Muscle layer of duodenum (tissue), 2 donors: ENCODE measurements at regions not wholly inside any gene's neighbourhood (a gene's known extent, or its start where the extent isn't known, plus 50 kb on each side); places are given as distances from the start of the nearest gene placed in this dataset.

Source experiments
- H3K27ac ChIP-seq: one replicate; pipeline ENCODE4 v1.7.0; 2013; ENCODE audit warnings: mild to moderate bottlenecking, low read length
- H3K27me3 ChIP-seq: one replicate; pipeline ENCODE4 v1.7.0; 2013; ENCODE audit warnings: low read depth, mild to moderate bottlenecking, control low read depth, low read length
- H3K36me3 ChIP-seq, 2 donors: one replicate each; pipeline ENCODE4 v1.7.0; 2013; ENCODE audit warnings: low read length in 2 of 2, control low read depth in 1 of 2, mild to moderate bottlenecking in 1 of 2; ENCODE audit not compliant: insufficient read depth in 2 of 2, control insufficient read depth in 1 of 2
- H3K4me1 ChIP-seq, 2 donors: one replicate each; pipeline ENCODE4 v1.7.0; 2013; ENCODE audit warnings: low read length in 2 of 2, mild to moderate bottlenecking in 2 of 2, control low read depth in 1 of 2, moderate library complexity in 1 of 2; ENCODE audit not compliant: insufficient read depth in 2 of 2, control insufficient read depth in 1 of 2
- H3K4me3 ChIP-seq, 2 donors: one replicate each; pipeline ENCODE4 v1.7.0; 2013; ENCODE audit warnings: low read length in 2 of 2, low read depth in 1 of 2, mild to moderate bottlenecking in 1 of 2
- H3K9me3 ChIP-seq, 2 donors: one replicate each; pipeline ENCODE4 v1.7.0; 2013; ENCODE audit warnings: low read length in 2 of 2, control low read depth in 1 of 2, mild to moderate bottlenecking in 1 of 2; ENCODE audit not compliant: control insufficient read depth in 1 of 2
- donor health status: healthy.

DNA sequence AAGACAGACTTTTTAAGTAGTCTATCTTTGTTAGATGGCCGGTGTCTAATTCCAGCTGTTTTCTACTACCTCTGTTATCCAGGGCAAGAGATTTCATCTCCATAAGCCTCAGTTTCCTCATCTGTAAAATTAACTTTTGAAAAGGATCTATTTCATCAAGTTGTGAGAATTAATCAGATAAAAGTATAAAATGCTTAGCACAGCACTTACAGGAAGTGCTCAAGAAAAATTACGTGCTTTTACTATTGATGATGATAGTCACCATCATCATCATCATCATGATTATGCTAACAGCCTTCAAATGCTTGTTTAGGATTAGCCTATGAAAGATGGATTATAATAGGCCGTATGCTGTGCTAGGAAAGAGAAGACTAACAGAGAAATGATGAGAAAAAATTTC, 76.2 kb downstream of the CYRIA start:
- H3K9me3 ChIP-seq = no peaks in the 10 kb centered on the region
- H3K27me3 ChIP-seq = no peaks in the 10 kb centered on the region
- no peaks in the 10 kb centered on the region for H3K4me1 ChIP-seq
- H3K4me3 ChIP-seq = no peak overlapping the region
- H3K27ac ChIP-seq = no peak overlapping the region
- H3K36me3 ChIP-seq = peaks cover 0 to 3% of the 10 kb centered on the region in 2 donors

DNA sequence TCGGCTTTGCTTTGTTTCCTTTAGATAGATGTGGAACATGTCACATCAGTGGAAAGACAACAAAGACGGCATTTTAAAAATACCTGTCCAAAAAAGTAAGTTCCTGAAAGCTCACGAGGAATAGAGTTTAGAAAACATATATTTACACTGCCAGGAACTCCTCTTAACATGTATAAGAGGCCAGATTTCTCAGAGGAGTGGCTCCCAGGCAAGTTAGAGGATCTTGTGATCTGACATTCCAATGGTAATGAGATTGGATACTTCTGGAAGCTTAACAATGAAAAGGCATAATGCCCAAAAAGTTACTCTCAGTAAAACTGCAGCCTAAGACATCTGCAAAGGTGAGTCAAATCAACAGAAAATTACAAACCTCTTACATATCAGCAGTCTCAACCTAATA, 77.1 kb downstream of the CYRIA start:
- Histone ChIP-seq H3K4me3 (no peak overlapping the region), H3K9me3 (no peaks in the 10 kb centered on the region), H3K27me3 (no peaks in the 10 kb centered on the region), H3K4me1 (no peaks in the 10 kb centered on the region), H3K36me3 (peaks cover 0 to 3% of the 10 kb centered on the region in 2 donors), H3K27ac (no peak overlapping the region)

DNA sequence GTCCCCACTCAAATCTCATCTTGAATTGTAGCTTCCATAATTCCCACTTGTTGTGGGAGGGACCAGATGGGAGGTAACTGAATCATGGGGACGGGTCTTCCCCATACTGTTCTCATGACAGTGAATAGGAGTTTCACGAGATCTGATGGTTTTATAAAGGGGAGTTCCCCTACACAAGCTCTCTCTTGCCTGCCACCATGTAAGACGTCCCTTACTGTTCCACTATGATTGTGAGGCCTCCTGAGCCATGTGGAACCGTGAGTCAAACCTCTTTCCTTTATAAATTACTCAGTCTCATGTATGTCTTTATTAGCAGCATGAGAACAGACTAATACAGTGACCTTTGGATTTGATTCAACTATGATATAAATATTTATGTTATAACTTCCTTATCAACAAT, 78.0 kb downstream of the CYRIA start:
- Histone ChIP-seq H3K4me1 (no peaks in the 10 kb centered on the region), H3K9me3 (no peaks in the 10 kb centered on the region), H3K36me3 (peaks cover 3 to 6% of the 10 kb centered on the region in 2 donors), H3K27ac (no peak overlapping the region), H3K27me3 (no peaks in the 10 kb centered on the region), H3K4me3 (no peak overlapping the region)

DNA sequence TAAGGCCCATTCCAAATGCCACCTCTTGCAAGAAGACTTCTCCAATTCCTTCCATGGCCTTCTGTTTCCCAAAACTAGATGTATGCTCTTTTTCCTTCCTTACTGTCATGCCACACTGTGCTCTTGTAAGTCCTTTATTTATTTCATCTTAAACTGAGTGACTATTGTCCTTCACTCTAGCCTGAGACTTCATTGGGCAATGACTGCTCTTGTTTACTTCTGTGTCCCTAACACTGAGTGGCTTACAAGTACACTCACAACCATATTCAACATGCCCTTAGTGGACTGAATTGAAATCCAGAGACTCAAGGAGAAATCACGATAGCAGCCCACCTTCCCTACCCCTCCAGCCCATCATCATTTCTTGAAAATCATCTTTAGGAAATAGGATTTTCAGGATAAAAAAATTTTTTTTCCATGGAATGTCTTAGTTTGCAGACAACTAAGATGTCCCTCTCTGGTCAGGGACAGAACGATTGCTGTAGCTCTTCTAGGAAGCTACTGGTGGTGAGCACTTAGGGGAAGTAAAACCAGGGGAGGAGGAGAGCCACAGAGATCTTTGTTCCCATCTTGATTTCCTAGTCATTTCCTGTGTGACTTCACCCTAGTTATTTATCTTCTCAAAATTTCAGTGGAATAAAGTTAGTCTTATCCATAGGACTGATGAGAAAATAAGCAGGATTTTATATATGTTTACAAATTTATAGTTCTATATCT, 80.7 kb downstream of the CYRIA start:
- no peak overlapping the region for H3K27ac ChIP-seq
- H3K4me3 ChIP-seq = no peak overlapping the region
- no peaks in the 10 kb centered on the region for H3K9me3 ChIP-seq

DNA sequence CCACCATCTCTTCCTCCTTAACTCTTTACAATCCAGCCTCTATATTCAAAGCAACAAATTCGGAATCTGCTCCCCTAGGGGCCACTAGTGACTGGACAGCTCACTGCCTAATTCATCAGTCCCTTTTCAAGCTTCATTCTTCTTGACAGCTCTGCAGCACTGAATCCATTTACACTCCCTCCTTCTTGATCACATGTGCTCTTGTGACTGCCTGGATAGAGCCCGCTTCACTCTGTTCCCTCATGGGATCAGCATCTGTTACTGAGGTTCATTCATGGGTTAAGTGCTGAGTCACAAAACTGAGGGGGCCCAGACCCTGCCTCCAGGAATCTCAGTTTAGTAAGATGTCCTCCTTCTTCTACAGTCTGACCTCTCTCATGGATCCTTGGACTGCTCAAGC, 81.5 kb downstream of the CYRIA start:
- no peak overlapping the region for H3K27ac ChIP-seq
- H3K36me3 ChIP-seq = peaks cover 3 to 6% of the 10 kb centered on the region in 2 donors
- H3K4me1 ChIP-seq = no peaks in the 10 kb centered on the region
- no peak overlapping the region for H3K4me3 ChIP-seq
- H3K9me3 ChIP-seq = no peaks in the 10 kb centered on the region
- no peaks in the 10 kb centered on the region for H3K27me3 ChIP-seq

More for the DNA sequence above, 80.7 kb downstream of the CYRIA start:
- H3K27me3 ChIP-seq = no peaks in the 10 kb centered on the region
- peaks cover 3 to 6% of the 10 kb centered on the region in 2 donors for H3K36me3 ChIP-seq
- H3K4me1 ChIP-seq = no peaks in the 10 kb centered on the region

DNA sequence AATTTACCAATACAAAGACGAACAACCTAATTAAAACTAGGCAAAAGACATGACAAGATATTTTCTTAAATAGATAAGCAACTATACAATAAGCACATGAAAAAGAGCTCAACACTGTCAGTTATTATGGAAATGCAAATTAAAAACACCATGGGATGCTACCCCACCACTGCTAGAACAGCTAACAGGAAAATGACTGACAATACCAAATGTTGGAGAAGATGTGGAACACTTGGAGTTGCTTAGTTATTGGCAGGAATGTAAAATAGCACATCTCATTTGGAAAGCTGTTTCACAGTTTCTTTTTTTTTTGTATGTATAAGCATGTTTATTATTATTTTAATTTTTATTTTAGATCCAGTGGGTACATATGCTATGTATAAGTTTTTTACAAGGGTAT, 84.4 kb downstream of the CYRIA start:
- Histone ChIP-seq H3K27me3 (no peaks in the 10 kb centered on the region), H3K9me3 (no peaks in the 10 kb centered on the region), H3K27ac (no peak overlapping the region), H3K4me1 (no peaks in the 10 kb centered on the region), H3K4me3 (no peak overlapping the region), H3K36me3 (peaks cover 0 to 6% of the 10 kb centered on the region in 2 donors)

DNA sequence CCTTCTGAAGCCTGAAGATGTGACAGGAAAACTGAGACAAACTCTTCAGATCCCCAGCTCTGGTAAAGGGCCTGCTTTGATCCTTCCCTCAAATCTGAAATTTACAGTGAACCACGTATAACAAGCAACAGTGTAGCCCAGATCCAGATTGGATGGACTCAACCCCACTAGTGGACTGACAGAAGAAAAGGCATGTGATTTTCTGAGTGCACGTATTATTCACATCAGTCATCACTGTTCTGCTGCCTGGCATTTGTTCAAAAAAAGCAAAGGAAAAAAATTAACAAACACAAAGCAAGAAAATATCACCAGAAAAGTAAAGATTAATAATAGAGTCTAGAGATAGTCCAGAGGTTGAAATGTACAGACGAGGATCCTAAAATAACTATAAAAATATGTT, 87.6 kb downstream of the CYRIA start:
- H3K27me3 ChIP-seq = no peaks in the 10 kb centered on the region
- H3K4me1 ChIP-seq = no peaks in the 10 kb centered on the region
- H3K27ac ChIP-seq = no peak overlapping the region
- H3K4me3 ChIP-seq = no peak overlapping the region
- H3K36me3 ChIP-seq = peaks cover 0 to 3% of the 10 kb centered on the region in 2 donors
- H3K9me3 ChIP-seq = no peaks in the 10 kb centered on the region

DNA sequence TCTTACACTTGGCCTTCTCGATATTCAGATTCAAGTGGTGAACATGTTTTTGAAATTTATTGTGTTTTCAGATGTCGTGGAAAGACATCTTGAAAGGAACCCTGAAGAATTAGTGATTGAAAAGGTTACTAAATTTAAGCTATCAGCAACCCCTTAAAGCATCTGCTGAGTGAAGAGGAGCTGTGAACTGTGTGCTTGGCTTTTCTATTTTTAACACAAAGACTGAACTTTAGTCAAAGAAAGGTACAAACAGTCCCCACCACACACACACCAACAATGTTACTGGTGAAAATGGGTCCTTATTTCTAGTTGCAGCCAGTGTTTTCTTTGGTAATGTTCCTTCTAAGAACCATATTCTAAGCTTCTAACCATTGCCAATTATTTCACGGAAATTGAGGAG, 95.1 kb downstream of the CYRIA start:
- no peaks in the 10 kb centered on the region for H3K36me3 ChIP-seq
- H3K27me3 ChIP-seq = no peaks in the 10 kb centered on the region
- H3K4me3 ChIP-seq = no peak overlapping the region
- no peaks in the 10 kb centered on the region for H3K9me3 ChIP-seq
- no peak overlapping the region for H3K27ac ChIP-seq
- H3K4me1 ChIP-seq = no peaks in the 10 kb centered on the region

DNA sequence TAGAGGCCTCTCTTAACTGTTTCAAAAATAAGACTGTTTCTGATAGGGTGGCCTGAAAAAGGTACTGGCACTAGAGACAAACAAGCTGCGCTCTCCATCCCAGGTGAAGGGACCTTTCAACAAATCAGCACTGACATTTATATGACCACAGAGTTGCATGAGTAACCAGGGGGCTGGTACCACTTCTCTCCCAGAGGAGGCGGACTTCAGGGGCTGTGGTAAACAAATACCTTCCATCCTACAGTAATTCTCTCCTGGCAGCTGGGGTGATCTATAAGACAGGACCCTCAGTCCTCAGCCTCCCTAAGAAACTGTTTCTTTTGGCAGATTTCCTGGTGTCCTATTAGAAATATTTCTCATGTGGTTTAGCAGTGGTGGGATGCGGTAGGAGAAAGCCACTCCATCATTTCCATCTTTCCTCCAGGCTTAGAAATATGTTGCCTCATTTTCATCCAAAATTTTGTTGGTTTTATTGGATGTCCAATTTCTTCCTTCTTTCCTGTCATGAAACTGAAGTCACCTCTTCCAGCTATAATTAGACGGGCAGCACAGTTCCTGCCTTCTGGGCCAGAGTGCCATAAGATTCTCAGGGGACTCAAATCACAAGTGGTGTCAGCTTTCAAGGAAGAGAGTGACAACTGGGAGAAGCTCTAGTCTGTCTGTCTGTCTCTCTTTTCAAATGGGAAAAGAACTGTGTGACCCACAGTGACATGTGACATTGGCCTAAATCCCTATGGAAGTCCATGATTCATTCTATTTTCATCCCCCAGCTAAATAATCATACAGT, 96.4 kb downstream of the CYRIA start:
- no peaks in the 10 kb centered on the region for H3K9me3 ChIP-seq
- no peaks in the 10 kb centered on the region for H3K4me1 ChIP-seq
- no peak overlapping the region for H3K27ac ChIP-seq

DNA sequence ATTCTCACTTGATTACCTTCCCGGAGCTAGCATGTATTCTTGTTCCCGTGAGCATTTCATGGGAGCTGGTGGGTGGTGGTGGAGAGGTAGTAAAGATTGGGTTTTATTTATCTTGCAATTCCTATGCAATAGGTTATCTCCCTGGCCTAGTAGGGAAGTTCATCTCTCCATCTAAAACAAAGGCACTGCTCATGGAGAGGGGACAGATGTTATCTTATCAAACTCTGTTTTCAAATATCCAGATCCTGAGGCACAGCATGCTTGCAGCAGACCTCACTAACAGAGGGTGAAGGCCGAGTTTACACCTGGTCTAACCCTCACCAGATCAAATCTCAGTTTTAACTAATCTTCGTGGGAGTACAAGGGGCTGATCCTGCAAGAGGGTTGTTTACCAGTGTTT, 98.9 kb downstream of the CYRIA start:
- no peaks in the 10 kb centered on the region for H3K9me3 ChIP-seq

More for the DNA sequence above, 96.4 kb downstream of the CYRIA start:
- no peak overlapping the region for H3K4me3 ChIP-seq
- peaks cover 3 to 6% of the 10 kb centered on the region in 2 donors for H3K36me3 ChIP-seq
- no peaks in the 10 kb centered on the region for H3K27me3 ChIP-seq

DNA sequence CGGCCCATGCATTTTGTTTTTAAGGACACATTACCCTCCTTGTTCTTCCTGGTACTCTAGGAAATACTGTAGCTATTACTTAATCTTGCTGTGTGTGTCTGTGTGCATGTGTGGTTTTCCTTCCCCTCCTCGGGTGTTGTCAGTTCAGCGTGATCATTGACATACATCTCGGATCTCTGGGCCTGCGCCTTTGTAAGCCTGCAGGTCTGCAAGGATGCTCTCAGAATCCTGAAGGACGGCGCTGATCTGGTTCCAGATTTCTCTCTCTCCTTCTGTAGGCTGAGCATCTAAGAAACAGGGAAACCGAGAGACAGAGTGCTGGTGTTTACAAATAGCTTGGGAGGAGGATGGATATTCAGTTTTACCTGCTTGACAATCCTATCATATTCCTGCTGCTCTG, 100.2 kb downstream of the CYRIA start:
- H3K27me3 ChIP-seq = no peaks in the 10 kb centered on the region
- H3K36me3 ChIP-seq = peaks cover 24 to 26% of the 10 kb centered on the region in 2 donors
- H3K4me3 ChIP-seq = no peak overlapping the region
- H3K27ac ChIP-seq = no peak overlapping the region
- H3K4me1 ChIP-seq = no peaks in the 10 kb centered on the region
- no peaks in the 10 kb centered on the region for H3K9me3 ChIP-seq

More for the DNA sequence above, 98.9 kb downstream of the CYRIA start:
- Histone ChIP-seq H3K36me3 (peaks cover 13 to 16% of the 10 kb centered on the region in 2 donors), H3K27me3 (no peaks in the 10 kb centered on the region), H3K4me3 (no peak overlapping the region), H3K4me1 (no peaks in the 10 kb centered on the region), H3K27ac (no peak overlapping the region)
